ENCODE measurements at regions not wholly inside any gene's neighbourhood (a gene's known extent, or its start where the extent isn't known, plus 50 kb on each side); places are given as distances from the start of the nearest gene placed in this dataset.

- no peak for DNase-seq
- no peak overlapping the region for H3K27ac Mint-ChIP-seq
- Histone ChIP-seq H3K4me1 (ENCODE audit: insufficient read depth, low read length) (no peaks in the 10 kb centered on the region), H3K4me3 (ENCODE audit: low read length in 2 of 2) (no peak overlapping the region), H3K9me3 (ENCODE audit: control insufficient read depth in 1 of 2, low read length in 2 of 2) (no peaks in the 10 kb centered on the region), H3K36me3 (ENCODE audit: insufficient read depth, low read length) (no peaks in the 10 kb centered on the region), H3K27ac (ENCODE audit: low read depth, low read length) (no peak overlapping the region), H3K27me3 (ENCODE audit: insufficient read depth, low read length) (no peaks in the 10 kb centered on the region)
- H3K9me3 Mint-ChIP-seq, result peaks cover 3 to 14% (median 10%) of the 10 kb centered on the region in 8 donors
- H3K4me1 Mint-ChIP-seq, result no peaks in the 10 kb centered on the region
- H3K36me3 Mint-ChIP-seq, result no peaks in the 10 kb centered on the region
- peaks cover 5 to 8% of the 10 kb centered on the region in 2 donors for H3K27me3 Mint-ChIP-seq
- ChIA-PET POLR2A (ENCODE audit: partially characterized antibody) (no interaction called here), CTCF (ENCODE audit: partially characterized antibody) (no interaction called here)
- intact Hi-C loops (cut with micrococcal nuclease), result no loop called here
- no peak overlapping the region for H3K4me3 Mint-ChIP-seq
These were observed 92.2 kb downstream of the SPATA19 start for GRCh38 chr11:133753150-133753549.

GRCh38 chr11:133749841-133750240 lies 95.5 kb downstream of the SPATA19 start:
- Mint-ChIP-seq H3K36me3 (no peaks in the 10 kb centered on the region), H3K9me3 (peaks cover 0 to 5% (median 0%) of the 10 kb centered on the region in 8 donors), H3K27ac (no peak overlapping the region), H3K4me1 (no peaks in the 10 kb centered on the region), H3K27me3 (peaks cover 3 to 7% of the 10 kb centered on the region in 2 donors), H3K4me3 (no peak overlapping the region)
- no peak overlapping the region for H3K27ac ChIP-seq (ENCODE audit: low read depth, low read length)
- no peaks in the 10 kb centered on the region for H3K4me1 ChIP-seq (ENCODE audit: insufficient read depth, low read length)
- ChIA-PET POLR2A (ENCODE audit: partially characterized antibody) (no interaction called here), CTCF (ENCODE audit: partially characterized antibody) (no interaction called here)
- H3K4me3 ChIP-seq (ENCODE audit: low read length in 2 of 2), result no peak overlapping the region
- no peak for DNase-seq
- no peaks in the 10 kb centered on the region for H3K36me3 ChIP-seq (ENCODE audit: insufficient read depth, low read length)
- intact Hi-C loops (cut with micrococcal nuclease), result no loop called here
- H3K9me3 ChIP-seq (ENCODE audit: control insufficient read depth in 1 of 2, low read length in 2 of 2), result no peaks in the 10 kb centered on the region
- H3K27me3 ChIP-seq (ENCODE audit: insufficient read depth, low read length), result no peaks in the 10 kb centered on the region

- Mint-ChIP-seq H3K9me3 (peaks cover 0 to 2% (median 0%) of the 10 kb centered on the region in 8 donors), H3K4me1 (no peaks in the 10 kb centered on the region), H3K27me3 (peaks cover 2 to 7% of the 10 kb centered on the region in 2 donors), H3K27ac (no peak overlapping the region), H3K4me3 (no peak overlapping the region), H3K36me3 (no peaks in the 10 kb centered on the region)
- Histone ChIP-seq H3K4me1 (ENCODE audit: insufficient read depth, low read length) (no peaks in the 10 kb centered on the region), H3K27me3 (ENCODE audit: insufficient read depth, low read length) (no peaks in the 10 kb centered on the region), H3K27ac (ENCODE audit: low read depth, low read length) (no peak overlapping the region), H3K9me3 (ENCODE audit: control insufficient read depth in 1 of 2, low read length in 2 of 2) (no peaks in the 10 kb centered on the region), H3K4me3 (ENCODE audit: low read length in 2 of 2) (no peak overlapping the region), H3K36me3 (ENCODE audit: insufficient read depth, low read length) (no peaks in the 10 kb centered on the region)
- DNase-seq, result peak in 1 of 5 donors; percentile 24
- ChIA-PET CTCF (ENCODE audit: partially characterized antibody) (no interaction called here), POLR2A (ENCODE audit: partially characterized antibody) (no interaction called here)
- intact Hi-C loops (cut with micrococcal nuclease), result no loop called here
These were observed 97.9 kb downstream of the SPATA19 start for GRCh38 chr11:133747409-133747808.

GRCh38 chr11:133746663-133747306 lies 98.5 kb downstream of the SPATA19 start:
- H3K4me3 Mint-ChIP-seq, result no peak overlapping the region
- no peak overlapping the region for H3K27ac ChIP-seq (ENCODE audit: low read depth, low read length)
- H3K4me1 ChIP-seq (ENCODE audit: insufficient read depth, low read length), result no peaks in the 10 kb centered on the region
- H3K4me3 ChIP-seq (ENCODE audit: low read length in 2 of 2), result no peak overlapping the region
- H3K27ac Mint-ChIP-seq, result no peak overlapping the region
- DNase-seq, result no peak
- peaks cover 0 to 2% (median 0%) of the 10 kb centered on the region in 8 donors for H3K9me3 Mint-ChIP-seq
- no peaks in the 10 kb centered on the region for H3K4me1 Mint-ChIP-seq
- no peaks in the 10 kb centered on the region for H3K9me3 ChIP-seq (ENCODE audit: control insufficient read depth in 1 of 2, low read length in 2 of 2)
- H3K27me3 ChIP-seq (ENCODE audit: insufficient read depth, low read length), result no peaks in the 10 kb centered on the region
- H3K27me3 Mint-ChIP-seq, result peaks cover 2 to 7% of the 10 kb centered on the region in 2 donors
- intact Hi-C loops (cut with micrococcal nuclease), result no loop called here
- H3K36me3 ChIP-seq (ENCODE audit: insufficient read depth, low read length), result no peaks in the 10 kb centered on the region
- CTCF ChIA-PET (ENCODE audit: partially characterized antibody), result no interaction called here
- H3K36me3 Mint-ChIP-seq, result no peaks in the 10 kb centered on the region
- POLR2A ChIA-PET (ENCODE audit: partially characterized antibody), result no interaction called here

GRCh38 chr11:133745791-133746190 lies 99.5 kb downstream of the SPATA19 start:
- DNase-seq, result no peak
- H3K27me3 Mint-ChIP-seq, result peaks cover 2 to 7% of the 10 kb centered on the region in 2 donors
- H3K4me1 ChIP-seq (ENCODE audit: insufficient read depth, low read length), result no peaks in the 10 kb centered on the region
- H3K4me3 Mint-ChIP-seq, result no peak overlapping the region
- H3K27me3 ChIP-seq (ENCODE audit: insufficient read depth, low read length), result no peaks in the 10 kb centered on the region
- H3K9me3 Mint-ChIP-seq, result peaks cover 0 to 2% (median 0%) of the 10 kb centered on the region in 8 donors
- H3K27ac ChIP-seq (ENCODE audit: low read depth, low read length), result no peak overlapping the region
- ChIA-PET POLR2A (ENCODE audit: partially characterized antibody) (no interaction called here), CTCF (ENCODE audit: partially characterized antibody) (no interaction called here)
- no peaks in the 10 kb centered on the region for H3K9me3 ChIP-seq (ENCODE audit: control insufficient read depth in 1 of 2, low read length in 2 of 2)
- H3K36me3 ChIP-seq (ENCODE audit: insufficient read depth, low read length), result no peaks in the 10 kb centered on the region
- H3K27ac Mint-ChIP-seq, result no peak overlapping the region
- H3K36me3 Mint-ChIP-seq, result no peaks in the 10 kb centered on the region
- intact Hi-C loops (cut with micrococcal nuclease), result no loop called here
- no peaks in the 10 kb centered on the region for H3K4me1 Mint-ChIP-seq
- H3K4me3 ChIP-seq (ENCODE audit: low read length in 2 of 2), result no peak overlapping the region

- H3K36me3 Mint-ChIP-seq, result no peaks in the 10 kb centered on the region
- Histone ChIP-seq H3K36me3 (ENCODE audit: insufficient read depth, low read length) (no peaks in the 10 kb centered on the region), H3K27ac (ENCODE audit: low read depth, low read length) (no peak overlapping the region), H3K4me1 (ENCODE audit: insufficient read depth, low read length) (no peaks in the 10 kb centered on the region), H3K4me3 (ENCODE audit: low read length in 2 of 2) (no peak overlapping the region), H3K9me3 (ENCODE audit: control insufficient read depth in 1 of 2, low read length in 2 of 2) (no peaks in the 10 kb centered on the region), H3K27me3 (ENCODE audit: insufficient read depth, low read length) (no peaks in the 10 kb centered on the region)
- ChIA-PET CTCF (ENCODE audit: partially characterized antibody) (no interaction called here), POLR2A (ENCODE audit: partially characterized antibody) (no interaction called here)
- H3K27me3 Mint-ChIP-seq, result peaks cover 0 to 2% of the 10 kb centered on the region in 2 donors
- H3K27ac Mint-ChIP-seq, result no peak overlapping the region
- intact Hi-C loops (cut with micrococcal nuclease), result no loop called here
- DNase-seq, result no peak
- peaks cover 0 to 4% (median under 1%) of the 10 kb centered on the region in 8 donors for H3K9me3 Mint-ChIP-seq
- H3K4me1 Mint-ChIP-seq, result no peaks in the 10 kb centered on the region
- H3K4me3 Mint-ChIP-seq, result no peak overlapping the region
These were observed 103.0 kb downstream of the SPATA19 start for GRCh38 chr11:133742353-133742752.

GRCh38 chr11:133740963-133741362 lies 104.3 kb downstream of the SPATA19 start:
- Mint-ChIP-seq H3K27ac (no peak overlapping the region), H3K36me3 (no peaks in the 10 kb centered on the region), H3K27me3 (peaks cover 0 to 2% of the 10 kb centered on the region in 2 donors), H3K4me3 (no peak overlapping the region), H3K4me1 (no peaks in the 10 kb centered on the region), H3K9me3 (peaks cover 0 to 5% (median 2%) of the 10 kb centered on the region in 8 donors)
- no peak for DNase-seq
- intact Hi-C loops (cut with micrococcal nuclease), result no loop called here
- Histone ChIP-seq H3K9me3 (ENCODE audit: control insufficient read depth in 1 of 2, low read length in 2 of 2) (no peaks in the 10 kb centered on the region), H3K27me3 (ENCODE audit: insufficient read depth, low read length) (no peaks in the 10 kb centered on the region), H3K4me3 (ENCODE audit: low read length in 2 of 2) (no peak overlapping the region), H3K27ac (ENCODE audit: low read depth, low read length) (no peak overlapping the region), H3K36me3 (ENCODE audit: insufficient read depth, low read length) (no peaks in the 10 kb centered on the region), H3K4me1 (ENCODE audit: insufficient read depth, low read length) (no peaks in the 10 kb centered on the region)
- POLR2A ChIA-PET (ENCODE audit: partially characterized antibody), result no interaction called here
- CTCF ChIA-PET (ENCODE audit: partially characterized antibody), result no interaction called here

- POLR2A ChIA-PET (ENCODE audit: partially characterized antibody), result no interaction called here
These were observed 105.8 kb downstream of the SPATA19 start for GRCh38 chr11:133739481-133739880.

More at GRCh38 chr11:133739481-133739880, 105.8 kb downstream of the SPATA19 start:
- no peak overlapping the region for H3K4me3 Mint-ChIP-seq
- no peak overlapping the region for H3K27ac Mint-ChIP-seq
- H3K27me3 Mint-ChIP-seq, result no peaks in the 10 kb centered on the region
- no peaks in the 10 kb centered on the region for H3K9me3 ChIP-seq (ENCODE audit: control insufficient read depth in 1 of 2, low read length in 2 of 2)
- peaks cover 0 to 12% (median 2%) of the 10 kb centered on the region in 8 donors for H3K9me3 Mint-ChIP-seq
- H3K36me3 ChIP-seq (ENCODE audit: insufficient read depth, low read length), result no peaks in the 10 kb centered on the region
- no peaks in the 10 kb centered on the region for H3K4me1 ChIP-seq (ENCODE audit: insufficient read depth, low read length)
- CTCF ChIA-PET (ENCODE audit: partially characterized antibody), result no interaction called here
- DNase-seq, result no peak
- H3K4me3 ChIP-seq (ENCODE audit: low read length in 2 of 2), result no peak overlapping the region
- no peaks in the 10 kb centered on the region for H3K36me3 Mint-ChIP-seq
- H3K4me1 Mint-ChIP-seq, result no peaks in the 10 kb centered on the region
- H3K27ac ChIP-seq (ENCODE audit: low read depth, low read length), result no peak overlapping the region
- no peaks in the 10 kb centered on the region for H3K27me3 ChIP-seq (ENCODE audit: insufficient read depth, low read length)
- intact Hi-C loops (cut with micrococcal nuclease), result no loop called here

Data from CD4-positive, alpha-beta memory T cell (primary cell).